HCT116 (cell line): ENCODE measurements at regions not wholly inside any gene's neighbourhood (a gene's known extent, or its start where the extent isn't known, plus 50 kb on each side); places are given as distances from the start of the nearest gene placed in this dataset.
A peak's percentile ranks its signal among the peaks of the same experiment; 100 is the strongest.

Experiments
- ATAC-seq: fragments of 200-7000 bp; cut with Tn5 transposase; 2 replicates; pipeline ENCODE4 v1.9.1; 2020; ENCODE audit warnings: mild to moderate bottlenecking, moderate library complexity
- BruUV-seq: library from RNA; stranded (reverse); fragments of 400-500 nt; replicated peaks from 2 replicates; lab custom pipeline; 2021; lab: Mats Ljungman, UMichigan
- CTCF ChIA-PET: fragments of 300-600 bp; sonication (Branson Sonifier 250); formaldehyde crosslinking; loops from one replicate; lab custom pipeline; 2021; ENCODE audit warnings: antibody characterized with exemption; lab: Charles Lee
- POLR2A ChIA-PET: fragments of 300-600, 350-600 bp; sonication (Branson Sonifier 250); formaldehyde crosslinking; loops from one replicate; lab custom pipeline; 2021; ENCODE audit warnings: antibody characterized with exemption; lab: Charles Lee
- RAD21 ChIA-PET, 2 experiments: fragments of 300-600 bp; sonication (Branson Sonifier 250); formaldehyde crosslinking; loops; one replicate each; lab custom pipeline; 2023; ENCODE audit warnings: low total read pairs in 2 of 2; ENCODE audit not compliant: uncharacterized antibody in 2 of 2, unreplicated experiment in 2 of 2, low non-redundant PET in 1 of 2; lab: Charles Lee
- DNase-seq: peaks from one replicate; pipeline ENCODE4 v3.0.0-alpha.2; 2010; ENCODE audit warnings: low read depth, low spot score
- H2AFZ ChIP-seq: fragments of 200-600 bp; shearing (Covaris generic), sonication (generic); 2 replicates; pipeline ENCODE4 v1.6.1; 2017; ENCODE audit warnings: low read depth, mixed run types, mixed read lengths, antibody characterized with exemption, low read length; ENCODE audit not compliant: poor library complexity, severe bottlenecking
- H3K27ac ChIP-seq: 2 replicates; pipeline ENCODE4 v1.5.1; 2012; ENCODE audit warnings: low read depth, low read length
- H3K27me3 ChIP-seq: fragments of 200-600 bp; sonication (generic); 2 replicates; pipeline ENCODE4 v1.6.1; 2016; ENCODE audit warnings: mixed run types, low read length, mixed read lengths; ENCODE audit not compliant: insufficient read depth
- H3K36me3 ChIP-seq, 2 experiments: fragments of 200-500 bp in 1 of 2; fragments of 200-600 bp in 1 of 2; sonication (Bioruptor generic) in 1 of 2; sonication (generic) in 1 of 2; 2 replicates each; pipeline versions ENCODE4 v1.5.1 to v1.6.1; 2014 to 2016; ENCODE audit warnings: low read length in 2 of 2, inconsistent platforms in 1 of 2, mixed read lengths in 1 of 2, mixed run types in 1 of 2; ENCODE audit not compliant: insufficient read depth in 2 of 2, control insufficient read depth in 1 of 2
- H3K4me1 ChIP-seq, 2 experiments: fragments of 200-600 bp in 1 of 2; sonication (generic) in 1 of 2; 2 replicates each; pipeline versions ENCODE4 v1.5.1 to v1.6.1; 2012 to 2017; ENCODE audit warnings: low read length in 2 of 2, inconsistent platforms in 1 of 2, mild to moderate bottlenecking in 1 of 2, mixed read lengths in 1 of 2, mixed run types in 1 of 2, moderate library complexity in 1 of 2; ENCODE audit not compliant: insufficient read depth in 2 of 2, control insufficient read depth in 1 of 2
- H3K4me2 ChIP-seq: fragments of 200-600 bp; sonication (generic); 2 replicates; pipeline ENCODE4 v1.6.1; 2017; ENCODE audit warnings: mixed run types, low read length, mixed read lengths
- H3K4me3 ChIP-seq, 2 experiments: fragments of 200-600 bp in 1 of 2; sonication (generic) in 1 of 2; replicated peaks in 1 of 2; 2 replicates each; pipeline ENCODE4 v1.5.1; 2011 to 2016; ENCODE audit warnings: low read length in 2 of 2, control low read depth in 1 of 2, low read depth in 1 of 2, mild to moderate bottlenecking in 1 of 2, mixed read lengths in 1 of 2, mixed run types in 1 of 2
- H3K79me2 ChIP-seq: fragments of 200-600 bp; sonication (generic); 2 replicates; pipeline ENCODE4 v1.6.1; 2017; ENCODE audit warnings: mild to moderate bottlenecking, mixed run types, low read length, moderate library complexity, mixed read lengths; ENCODE audit not compliant: insufficient read depth
- H3K9ac ChIP-seq: fragments of 200-600 bp; sonication (generic); 2 replicates; pipeline ENCODE4 v1.6.1; 2016; ENCODE audit warnings: low read length, mixed read lengths
- H3K9me2 ChIP-seq: fragments of 200-600 bp; sonication (generic), shearing (Covaris generic); 2 replicates; pipeline ENCODE4 v1.6.1; 2017; ENCODE audit warnings: mixed run types, mild to moderate bottlenecking, moderate library complexity; ENCODE audit not compliant: insufficient read depth
- H3K9me3 ChIP-seq, 2 experiments: fragments of 200-500 bp in 1 of 2; fragments of 200-600 bp in 1 of 2; sonication (Bioruptor generic) in 1 of 2; sonication (generic) in 1 of 2; 2 replicates each; pipeline ENCODE4 v1.6.1; 2014 to 2017; ENCODE audit warnings: low read length in 2 of 2, mixed read lengths in 2 of 2, inconsistent platforms in 1 of 2, low read depth in 1 of 2, mild to moderate bottlenecking in 1 of 2, mixed run types in 1 of 2, moderate library complexity in 1 of 2; ENCODE audit not compliant: control insufficient read depth in 1 of 2, insufficient read depth in 1 of 2
- H4K20me1 ChIP-seq: fragments of 200-600 bp; sonication (generic), shearing (Covaris generic); 2 replicates; pipeline ENCODE4 v1.6.1; 2017; ENCODE audit warnings: mixed run types, mild to moderate bottlenecking, moderate library complexity; ENCODE audit not compliant: insufficient read depth
- ATF3 ChIP-seq: IDR thresholded peaks from 2 replicates; pipeline ENCODE4 v1.6.1; 2012
- CBX3 ChIP-seq: IDR thresholded peaks from 2 replicates; pipeline ENCODE4 v1.6.1; 2012; ENCODE audit warnings: low read depth
- CTCF ChIP-seq, 3 experiments: fragments of 200-600 bp in 1 of 3; sonication (generic) in 1 of 3; IDR thresholded peaks in 2 of 3; conservative IDR thresholded peaks in 1 of 3; 2 replicates each; pipeline ENCODE4 v1.5.1; 2012 to 2017; ENCODE audit warnings: low read depth in 2 of 3, low read length in 2 of 3, antibody characterized with exemption in 1 of 3, borderline replicate concordance in 1 of 3, control low read depth in 1 of 3, mild to moderate bottlenecking in 1 of 3, mixed read lengths in 1 of 3, mixed run types in 1 of 3, moderate library complexity in 1 of 3; ENCODE audit not compliant: insufficient read depth in 1 of 3
- EGR1 ChIP-seq: IDR thresholded peaks from 2 replicates; pipeline ENCODE4 v1.6.1; 2012; ENCODE audit warnings: low read depth
- ELF1 ChIP-seq: IDR thresholded peaks from 2 replicates; pipeline ENCODE4 v1.6.1; 2012; ENCODE audit warnings: low read depth, borderline replicate concordance
- FOSL1 ChIP-seq: IDR thresholded peaks from 2 replicates; pipeline ENCODE4 v1.6.1; 2012; ENCODE audit warnings: low read depth
- JUND ChIP-seq: IDR thresholded peaks from 2 replicates; pipeline ENCODE4 v1.6.1; 2012
- POLR2A ChIP-seq: IDR thresholded peaks from 2 replicates; pipeline ENCODE4 v1.7.0; 2011; ENCODE audit warnings: borderline replicate concordance; ENCODE audit not compliant: insufficient read depth, insufficient read length; ENCODE audit errors: extremely low read depth
- POLR2AphosphoS5 ChIP-seq: IDR thresholded peaks from 2 replicates; pipeline ENCODE4 v1.6.1; 2011; ENCODE audit warnings: mild to moderate bottlenecking, low read depth, low read length, moderate library complexity
- RAD21 ChIP-seq: IDR thresholded peaks from 2 replicates; pipeline ENCODE4 v1.6.1; 2012; ENCODE audit warnings: low read depth, mild to moderate bottlenecking
- REST ChIP-seq: IDR thresholded peaks from 2 replicates; pipeline ENCODE4 v1.6.1; 2012; ENCODE audit warnings: low read depth
- SIN3A ChIP-seq: IDR thresholded peaks from 2 replicates; pipeline ENCODE4 v1.6.1; 2012; ENCODE audit warnings: low read depth
- SP1 ChIP-seq: IDR thresholded peaks from 2 replicates; pipeline ENCODE4 v1.6.1; 2012; ENCODE audit warnings: low read depth
- SRF ChIP-seq: IDR thresholded peaks from 2 replicates; pipeline ENCODE4 v1.6.1; 2012; ENCODE audit warnings: low read depth
- TCF7L2 ChIP-seq: IDR thresholded peaks from 2 replicates; pipeline ENCODE4 v1.7.0; 2011; ENCODE audit warnings: borderline replicate concordance, inconsistent platforms; ENCODE audit not compliant: insufficient read depth, insufficient read length; ENCODE audit errors: extremely low read depth
- YY1 ChIP-seq: IDR thresholded peaks from 2 replicates; pipeline ENCODE4 v1.6.1; 2011; ENCODE audit warnings: low read length, low read depth, moderate library complexity, mild to moderate bottlenecking; ENCODE audit not compliant: insufficient replicate concordance; ENCODE audit errors: extremely low read depth
- ZFX ChIP-seq: fragments of 450-650 bp; IDR thresholded peaks from 2 replicates; pipeline ENCODE4 v1.6.1; 2017
- ZNF274 ChIP-seq: fragments of 200-500 bp; sonication (Bioruptor generic); IDR thresholded peaks from 2 replicates; pipeline ENCODE4 v1.6.1; 2014; ENCODE audit warnings: mild to moderate bottlenecking, low read depth, low read length, inconsistent platforms
- intact Hi-C: fragments of 100-400 bp; cut with micrococcal nuclease; formaldehyde crosslinking; loops from 2 replicates; pipeline ENCODE4 v1.10.0; 2022

- Histone ChIP-seq H3K9ac (no peak overlapping the region), H3K9me2 (no peaks in the 10 kb centered on the region; the same call in 1 of the 2 replicates), H3K9me3 (no peaks in the 10 kb centered on the region), H3K4me1 (peaks cover 31 to 41% of the 10 kb centered on the region in 2 experiments), H2AFZ (no peak overlapping the region), H3K27me3 (no peaks in the 10 kb centered on the region), H3K4me2 (peak overlapping the region; percentile 77), H3K36me3 (no peaks in the 10 kb centered on the region), H3K79me2 (peaks cover 11% of the 10 kb centered on the region), H3K27ac (no peak overlapping the region), H4K20me1 (no peaks in the 10 kb centered on the region), H3K4me3 (no peak overlapping the region)
- DNase-seq (no peak), ATAC-seq (no peak)
- no peak for TF ChIP-seq RAD21
- TF ChIP-seq EGR1, result no peak
- TF ChIP-seq YY1, result no peak
- no peak for TF ChIP-seq CBX3
- TF ChIP-seq FOSL1, result no peak
- TF ChIP-seq SRF, result no peak
- no peak for TF ChIP-seq SIN3A
- no peak for TF ChIP-seq TCF7L2
- no peak for TF ChIP-seq REST
- TF ChIP-seq ZNF274, result no peak
- TF ChIP-seq SP1, result no peak
- TF ChIP-seq CTCF (IDR thresholded peaks at IDR 0.05 in 2 of 3, conservative IDR thresholded peaks at IDR 0.05 in 1 of 3; ENCODE audit: borderline replicate concordance in 1 of 3, insufficient read depth in 1 of 3, low read depth in 2 of 3, low read length in 2 of 3), result no peak
- TF ChIP-seq ATF3, result no peak
- no peak for TF ChIP-seq JUND
- no peak for TF ChIP-seq ZFX
- TF ChIP-seq POLR2AphosphoS5, result no peak
- TF ChIP-seq ELF1, result no peak
- no peak for TF ChIP-seq POLR2A
- intact Hi-C loops, result no loop called here
- ChIA-PET CTCF (no interaction called here), POLR2A (no interaction called here), RAD21 (no interaction called here)
- BruUV-seq, result no TSS peak
These were observed 73.3 kb downstream of the TANC2 start for GRCh38 chr17:63039342-63039741.
